Mucosa of descending colon (tissue), 3 donors: ENCODE measurements at regions not wholly inside any gene's neighbourhood (a gene's known extent, or its start where the extent isn't known, plus 50 kb on each side); places are given as distances from the start of the nearest gene placed in this dataset.

ENCODE experiments used
- ATAC-seq: fragments of 200-7000 bp; cut with Tn5 transposase; one replicate; pipeline ENCODE4 v1.9.1; 2020; ENCODE audit warnings: mild to moderate bottlenecking, moderate library complexity
- DNase-seq, 3 donors: peaks; one replicate each; pipeline ENCODE4 v3.0.0-alpha.2; 2020
- H3K36me3 ChIP-seq: fragments of 200-600 bp; one replicate; pipeline ENCODE4 v1.8.0; 2021; ENCODE audit warnings: low read depth, mild to moderate bottlenecking
- H3K4me1 ChIP-seq: fragments of 200-600 bp; one replicate; pipeline ENCODE4 v1.8.0; 2021; ENCODE audit warnings: low read depth, mild to moderate bottlenecking
- H3K4me3 ChIP-seq: fragments of 200-600 bp; one replicate; pipeline ENCODE4 v1.8.0; 2021; ENCODE audit warnings: mild to moderate bottlenecking
- H3K9me3 ChIP-seq: fragments of 200-600 bp; one replicate; pipeline ENCODE4 v1.8.0; 2021; ENCODE audit warnings: mild to moderate bottlenecking
- intact Hi-C, 2 donors: fragments of 100-400 bp; cut with DNase I in 1 of 2; cut with micrococcal nuclease in 1 of 2; formaldehyde crosslinking; loops; one replicate each; pipeline versions ENCODE4 v1.11.0 to v1.11.1; 2022; cut with DNase I, micrococcal nuclease
- TF ChIP-seq, protein P1 (sequence below): fragments of 200-600 bp; IDR thresholded peaks from one replicate; pipeline ENCODE4 v1.8.0; 2022; ENCODE audit warnings: antibody characterized with exemption, mild to moderate bottlenecking
- donor health status: DM: no; HTN: no; CAD: no; lungs with moderate emphysema.
- donor health status: DM: no; HTN: no; CAD: no.
- donor health status: DM: no; HTN: yes; CAD: no.

DNA sequence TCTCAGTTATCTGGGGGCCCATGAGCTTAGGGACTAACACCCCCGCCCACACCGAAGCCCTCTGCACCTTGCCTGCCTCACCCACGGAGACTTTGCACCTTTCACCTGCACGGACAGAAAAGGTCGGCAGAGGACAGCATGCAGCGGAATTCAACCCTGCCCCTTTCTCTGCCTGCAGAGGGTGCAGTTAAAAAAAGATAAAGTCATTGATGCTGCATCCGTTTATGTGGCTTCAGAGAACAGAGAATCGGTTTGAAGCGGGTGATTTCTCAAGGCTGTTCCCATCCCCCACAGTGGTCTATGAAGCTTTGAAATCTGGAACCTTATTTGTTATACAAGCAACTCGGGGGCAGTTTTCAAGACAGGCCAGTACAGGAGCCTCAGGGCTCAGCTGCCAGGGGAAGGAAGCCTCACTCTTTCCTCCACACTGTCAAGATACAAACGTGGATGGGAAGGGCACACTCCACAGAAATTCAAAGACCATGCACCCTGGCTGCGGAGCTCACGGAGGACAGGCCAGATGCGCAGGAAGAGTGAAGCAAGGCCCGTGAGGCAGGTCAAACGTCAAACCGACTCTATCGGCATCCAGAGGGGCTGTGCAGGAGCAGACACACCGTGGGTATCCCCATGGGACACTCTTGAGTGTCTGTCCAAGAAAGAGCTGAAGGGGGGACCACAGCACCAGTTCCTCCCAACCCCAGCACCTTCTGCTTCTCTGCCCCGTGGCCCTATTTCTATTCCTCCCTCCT lies 66.3 kb downstream of the INSIG1 start:
- no peak overlapping the region for H3K4me3 ChIP-seq
- intact Hi-C loops, result no loop called here
- no peaks in the 10 kb centered on the region for H3K9me3 ChIP-seq
- TF ChIP-seq, protein P1, sequence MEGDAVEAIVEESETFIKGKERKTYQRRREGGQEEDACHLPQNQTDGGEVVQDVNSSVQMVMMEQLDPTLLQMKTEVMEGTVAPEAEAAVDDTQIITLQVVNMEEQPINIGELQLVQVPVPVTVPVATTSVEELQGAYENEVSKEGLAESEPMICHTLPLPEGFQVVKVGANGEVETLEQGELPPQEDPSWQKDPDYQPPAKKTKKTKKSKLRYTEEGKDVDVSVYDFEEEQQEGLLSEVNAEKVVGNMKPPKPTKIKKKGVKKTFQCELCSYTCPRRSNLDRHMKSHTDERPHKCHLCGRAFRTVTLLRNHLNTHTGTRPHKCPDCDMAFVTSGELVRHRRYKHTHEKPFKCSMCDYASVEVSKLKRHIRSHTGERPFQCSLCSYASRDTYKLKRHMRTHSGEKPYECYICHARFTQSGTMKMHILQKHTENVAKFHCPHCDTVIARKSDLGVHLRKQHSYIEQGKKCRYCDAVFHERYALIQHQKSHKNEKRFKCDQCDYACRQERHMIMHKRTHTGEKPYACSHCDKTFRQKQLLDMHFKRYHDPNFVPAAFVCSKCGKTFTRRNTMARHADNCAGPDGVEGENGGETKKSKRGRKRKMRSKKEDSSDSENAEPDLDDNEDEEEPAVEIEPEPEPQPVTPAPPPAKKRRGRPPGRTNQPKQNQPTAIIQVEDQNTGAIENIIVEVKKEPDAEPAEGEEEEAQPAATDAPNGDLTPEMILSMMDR, result no peak
- H3K36me3 ChIP-seq, result no peaks in the 10 kb centered on the region
- DNase-seq (no peak), ATAC-seq (no peak)
- H3K4me1 ChIP-seq, result no peaks in the 10 kb centered on the region

DNA sequence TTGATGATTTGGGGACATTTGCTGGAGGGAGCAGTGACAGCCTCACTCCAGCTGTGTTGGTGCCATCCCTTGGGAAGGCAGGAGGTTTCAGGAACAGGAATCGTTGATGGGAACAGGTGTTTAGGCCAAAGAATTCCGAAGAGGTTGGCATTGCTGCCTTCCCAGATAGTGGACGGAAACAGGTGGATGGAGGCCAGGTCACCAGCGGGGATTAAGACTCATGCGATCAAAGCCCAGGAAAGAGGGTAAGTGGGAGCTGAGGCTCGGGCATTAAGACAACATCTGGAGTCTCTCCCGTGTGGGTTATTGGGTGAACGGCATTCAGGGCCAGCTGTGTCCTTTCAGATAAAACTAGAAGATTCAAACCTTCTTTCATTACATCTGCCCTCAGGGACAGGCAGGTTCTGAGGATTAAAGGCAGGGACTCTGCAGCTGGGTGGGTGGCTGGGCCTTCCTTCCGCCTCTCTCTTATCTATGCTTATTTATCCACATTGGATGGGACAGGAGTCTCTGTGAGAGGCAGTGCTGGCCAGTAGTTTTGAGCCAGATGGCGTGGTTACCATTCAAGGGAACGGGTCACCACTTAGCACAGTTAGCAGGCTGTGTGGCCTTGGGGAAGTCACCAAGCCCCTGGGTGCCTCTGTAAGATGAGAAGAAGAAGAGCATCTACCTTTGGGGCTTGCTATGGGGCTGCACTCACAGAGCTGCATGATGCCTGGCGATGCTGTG lies 67.6 kb downstream of the INSIG1 start:
- Histone ChIP-seq H3K9me3 (no peaks in the 10 kb centered on the region), H3K36me3 (no peaks in the 10 kb centered on the region), H3K4me3 (no peak overlapping the region), H3K4me1 (no peaks in the 10 kb centered on the region)
- intact Hi-C loops, result no loop called here
- ATAC-seq (no peak), DNase-seq (no peak)
- TF ChIP-seq, protein P1, result no peak

DNA sequence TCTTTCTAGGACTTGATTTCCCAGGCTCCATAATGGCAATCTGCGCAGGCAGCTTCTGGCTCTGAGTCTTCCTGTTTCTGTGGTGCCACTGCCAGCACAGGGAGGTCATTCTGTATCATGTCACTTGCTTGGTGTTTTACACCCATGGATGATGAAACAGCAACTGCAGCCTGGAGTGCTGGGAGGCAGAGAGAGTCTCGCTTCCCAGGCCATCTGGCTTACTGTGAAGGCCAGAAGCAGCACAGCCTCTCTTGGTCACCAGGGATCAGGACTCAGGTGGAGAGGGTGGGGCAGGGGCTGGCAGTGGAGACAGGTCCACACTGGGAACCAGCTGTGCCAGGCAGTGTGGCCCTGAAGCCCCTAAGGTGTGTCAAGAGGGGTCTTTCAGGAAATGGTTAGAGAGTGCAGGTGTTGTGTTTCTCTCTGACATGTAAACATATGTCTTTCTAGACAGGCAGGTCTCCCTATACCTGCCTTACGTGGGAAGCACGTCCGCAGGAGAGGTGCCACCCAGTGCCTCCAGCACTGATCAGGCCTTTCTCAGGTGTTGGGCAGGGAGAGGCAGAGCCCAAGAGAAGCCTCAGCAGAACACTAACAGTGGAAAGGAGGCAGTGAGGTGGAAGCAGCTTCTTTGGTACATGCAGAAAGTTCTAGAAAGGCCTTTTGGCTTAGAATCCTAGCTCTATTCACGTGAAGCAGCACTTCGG lies 71.4 kb downstream of the INSIG1 start:
- no peak for ATAC-seq
- no peaks in the 10 kb centered on the region for H3K9me3 ChIP-seq
- H3K4me1 ChIP-seq, result peaks cover 16% of the 10 kb centered on the region
- TF ChIP-seq, protein P1, result no peak
- no peak overlapping the region for H3K4me3 ChIP-seq
- intact Hi-C loops, result no loop called here
- no peak for DNase-seq
- no peaks in the 10 kb centered on the region for H3K36me3 ChIP-seq

DNA sequence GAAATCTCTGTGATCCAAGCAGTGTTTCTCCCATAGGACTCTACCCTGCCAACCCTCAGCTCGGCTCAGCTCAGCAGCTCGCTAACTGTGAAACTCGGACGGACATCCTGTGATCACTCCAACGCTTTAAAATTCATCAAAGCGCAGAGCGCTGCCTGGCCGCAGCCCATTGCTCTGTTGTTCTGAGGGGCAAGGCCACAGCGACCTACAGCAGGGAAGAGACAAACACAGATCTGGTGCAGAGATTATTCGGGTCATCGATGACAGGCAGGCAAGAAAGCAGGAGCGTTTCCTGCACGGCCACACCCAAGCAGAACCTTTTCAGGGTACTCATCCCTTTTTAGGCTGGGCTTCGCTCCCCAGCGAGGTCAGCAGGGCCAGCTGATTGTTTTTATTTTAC lies 72.1 kb downstream of the INSIG1 start:
- H3K4me3 ChIP-seq, result no peak overlapping the region
- H3K4me1 ChIP-seq, result peaks cover 23% of the 10 kb centered on the region
- TF ChIP-seq, protein P1, result no peak
- intact Hi-C loops, result no loop called here
- no peaks in the 10 kb centered on the region for H3K9me3 ChIP-seq
- DNase-seq (no peak), ATAC-seq (no peak)
- no peaks in the 10 kb centered on the region for H3K36me3 ChIP-seq

DNA sequence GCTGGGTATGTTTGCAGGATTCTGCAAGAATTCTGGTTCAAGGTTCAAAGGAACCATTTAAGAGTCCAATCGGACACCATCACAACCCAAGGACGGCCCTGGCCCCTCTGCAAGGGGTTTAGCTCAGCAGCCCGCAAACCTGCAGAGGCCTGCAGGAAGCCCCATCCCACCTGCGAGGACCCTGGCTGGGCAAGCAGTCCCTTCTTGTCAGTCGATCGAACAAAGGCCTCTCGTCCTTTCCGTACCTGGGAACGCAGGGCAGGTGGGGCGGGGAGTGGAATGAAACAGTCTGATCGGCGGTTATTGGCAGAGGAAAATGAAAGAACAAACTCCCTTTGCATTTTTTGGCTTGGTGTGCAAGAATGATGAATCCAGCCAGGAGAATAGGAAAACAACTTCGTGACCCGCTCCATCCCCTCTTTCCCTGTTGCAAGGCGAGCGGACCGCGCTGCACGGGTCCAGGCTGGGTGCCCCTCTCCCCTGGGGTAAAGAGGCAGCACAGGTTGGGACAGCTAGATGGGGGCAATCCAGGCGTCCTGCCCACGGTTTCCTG lies 73.7 kb downstream of the INSIG1 start:
- Histone ChIP-seq H3K4me1 (peaks cover 33% of the 10 kb centered on the region), H3K9me3 (no peaks in the 10 kb centered on the region), H3K4me3 (no peak overlapping the region), H3K36me3 (no peaks in the 10 kb centered on the region)
- intact Hi-C loops, result no loop called here
- DNase-seq (no peak), ATAC-seq (no peak)
- TF ChIP-seq, protein P1, result no peak
